ENCODE measurements at regions not wholly inside any gene's neighbourhood (a gene's known extent, or its start where the extent isn't known, plus 50 kb on each side); places are given as distances from the start of the nearest gene placed in this dataset.

- H3K27me3 Mint-ChIP-seq: peaks cover 58% of the 10 kb centered on the region
- H3K4me1 Mint-ChIP-seq (ENCODE audit: low read depth): no peaks in the 10 kb centered on the region
- no peak for DNase-seq
- no peak overlapping the region for H3K27ac Mint-ChIP-seq
- peaks cover under 1% of the 10 kb centered on the region for H3K9me3 Mint-ChIP-seq
- no peaks in the 10 kb centered on the region for H3K36me3 Mint-ChIP-seq (ENCODE audit: low read depth)
- no peak overlapping the region for H3K4me3 Mint-ChIP-seq
These were observed 152.5 kb upstream of the CADM1 start for GRCh38 chr11:115656669-115657068.

- Mint-ChIP-seq H3K27ac (no peak overlapping the region), H3K4me1 (ENCODE audit: low read depth) (no peaks in the 10 kb centered on the region), H3K27me3 (peaks cover 58% of the 10 kb centered on the region), H3K4me3 (no peak overlapping the region), H3K9me3 (peaks cover 4% of the 10 kb centered on the region), H3K36me3 (ENCODE audit: low read depth) (no peaks in the 10 kb centered on the region)
- DNase-seq: no peak
These were observed 151.8 kb upstream of the CADM1 start for GRCh38 chr11:115656041-115656440.

- H3K4me3 Mint-ChIP-seq: no peak overlapping the region
- H3K36me3 Mint-ChIP-seq (ENCODE audit: low read depth): no peaks in the 10 kb centered on the region
- no peaks in the 10 kb centered on the region for H3K4me1 Mint-ChIP-seq (ENCODE audit: low read depth)
- H3K27me3 Mint-ChIP-seq: peaks cover 50% of the 10 kb centered on the region
- no peak overlapping the region for H3K27ac Mint-ChIP-seq
- no peak for DNase-seq
- peaks cover 7% of the 10 kb centered on the region for H3K9me3 Mint-ChIP-seq
These were observed 150.6 kb upstream of the CADM1 start for GRCh38 chr11:115654792-115655191.

GRCh38 chr11:115653926-115654325 lies 149.7 kb upstream of the CADM1 start:
- Mint-ChIP-seq H3K27me3 (peaks cover 43% of the 10 kb centered on the region), H3K4me1 (ENCODE audit: low read depth) (no peaks in the 10 kb centered on the region), H3K9me3 (peaks cover 7% of the 10 kb centered on the region), H3K36me3 (ENCODE audit: low read depth) (no peaks in the 10 kb centered on the region), H3K27ac (no peak overlapping the region), H3K4me3 (no peak overlapping the region)
- no peak for DNase-seq

- Mint-ChIP-seq H3K36me3 (ENCODE audit: low read depth) (no peaks in the 10 kb centered on the region), H3K9me3 (peaks cover 7% of the 10 kb centered on the region), H3K27me3 (peaks cover 35% of the 10 kb centered on the region), H3K4me1 (ENCODE audit: low read depth) (no peaks in the 10 kb centered on the region), H3K4me3 (no peak overlapping the region), H3K27ac (no peak overlapping the region)
- no peak for DNase-seq
These were observed 148.9 kb upstream of the CADM1 start for GRCh38 chr11:115653076-115653475.

GRCh38 chr11:115652496-115652895 lies 148.3 kb upstream of the CADM1 start:
- H3K27ac Mint-ChIP-seq: no peak overlapping the region
- no peak for DNase-seq
- peaks cover 7% of the 10 kb centered on the region for H3K9me3 Mint-ChIP-seq
- peaks cover 34% of the 10 kb centered on the region for H3K27me3 Mint-ChIP-seq
- no peaks in the 10 kb centered on the region for H3K4me1 Mint-ChIP-seq (ENCODE audit: low read depth)
- no peaks in the 10 kb centered on the region for H3K36me3 Mint-ChIP-seq (ENCODE audit: low read depth)
- no peak overlapping the region for H3K4me3 Mint-ChIP-seq

GRCh38 chr11:115652094-115652493 lies 147.9 kb upstream of the CADM1 start:
- Mint-ChIP-seq H3K4me1 (ENCODE audit: low read depth) (no peaks in the 10 kb centered on the region), H3K4me3 (no peak overlapping the region), H3K9me3 (peaks cover 7% of the 10 kb centered on the region), H3K36me3 (ENCODE audit: low read depth) (no peaks in the 10 kb centered on the region), H3K27ac (no peak overlapping the region), H3K27me3 (peaks cover 31% of the 10 kb centered on the region)
- no peak for DNase-seq

GRCh38 chr11:115649461-115649860 lies 145.2 kb upstream of the CADM1 start:
- Mint-ChIP-seq H3K36me3 (ENCODE audit: low read depth) (no peaks in the 10 kb centered on the region), H3K27me3 (peaks cover 35% of the 10 kb centered on the region)

GRCh38 chr11:115645631-115646317 lies 141.6 kb upstream of the CADM1 start:
- H3K4me3 Mint-ChIP-seq: no peak overlapping the region
- H3K36me3 Mint-ChIP-seq (ENCODE audit: low read depth): no peaks in the 10 kb centered on the region
- H3K27me3 Mint-ChIP-seq: peaks cover 25% of the 10 kb centered on the region
- H3K4me1 Mint-ChIP-seq (ENCODE audit: low read depth): no peaks in the 10 kb centered on the region
- DNase-seq: no peak
- peaks cover 3% of the 10 kb centered on the region for H3K9me3 Mint-ChIP-seq
- no peak overlapping the region for H3K27ac Mint-ChIP-seq

More at GRCh38 chr11:115649461-115649860, 145.2 kb upstream of the CADM1 start:
- Mint-ChIP-seq H3K4me3 (no peak overlapping the region), H3K4me1 (ENCODE audit: low read depth) (no peaks in the 10 kb centered on the region), H3K27ac (no peak overlapping the region), H3K9me3 (peaks cover 7% of the 10 kb centered on the region)
- no peak for DNase-seq

- H3K4me3 Mint-ChIP-seq: no peak overlapping the region
- H3K4me1 Mint-ChIP-seq (ENCODE audit: low read depth): no peaks in the 10 kb centered on the region
- H3K27ac Mint-ChIP-seq: no peak overlapping the region
- no peaks in the 10 kb centered on the region for H3K9me3 Mint-ChIP-seq
- H3K36me3 Mint-ChIP-seq (ENCODE audit: low read depth): no peaks in the 10 kb centered on the region
- H3K27me3 Mint-ChIP-seq: peaks cover 21% of the 10 kb centered on the region
- DNase-seq: no peak
These were observed 140.6 kb upstream of the CADM1 start for GRCh38 chr11:115644856-115645255.

- no peaks in the 10 kb centered on the region for H3K9me3 Mint-ChIP-seq
- H3K27me3 Mint-ChIP-seq: peaks cover 25% of the 10 kb centered on the region
These were observed 139.5 kb upstream of the CADM1 start for GRCh38 chr11:115643549-115644270.

GRCh38 chr11:115642660-115643059 lies 138.4 kb upstream of the CADM1 start:
- no peak overlapping the region for H3K4me3 Mint-ChIP-seq
- H3K9me3 Mint-ChIP-seq: no peaks in the 10 kb centered on the region
- no peaks in the 10 kb centered on the region for H3K4me1 Mint-ChIP-seq (ENCODE audit: low read depth)
- DNase-seq: no peak
- no peaks in the 10 kb centered on the region for H3K36me3 Mint-ChIP-seq (ENCODE audit: low read depth)
- H3K27me3 Mint-ChIP-seq: peaks cover 25% of the 10 kb centered on the region
- H3K27ac Mint-ChIP-seq: no peak overlapping the region

More at GRCh38 chr11:115643549-115644270, 139.5 kb upstream of the CADM1 start:
- H3K36me3 Mint-ChIP-seq (ENCODE audit: low read depth): no peaks in the 10 kb centered on the region
- no peak overlapping the region for H3K4me3 Mint-ChIP-seq
- H3K4me1 Mint-ChIP-seq (ENCODE audit: low read depth): no peaks in the 10 kb centered on the region
- no peak for DNase-seq
- no peak overlapping the region for H3K27ac Mint-ChIP-seq

- no peak for DNase-seq
- Mint-ChIP-seq H3K4me1 (ENCODE audit: low read depth) (no peaks in the 10 kb centered on the region), H3K27me3 (peaks cover 5% of the 10 kb centered on the region), H3K4me3 (no peak overlapping the region), H3K36me3 (ENCODE audit: low read depth) (no peaks in the 10 kb centered on the region), H3K27ac (no peak overlapping the region), H3K9me3 (no peaks in the 10 kb centered on the region)
These were observed 133.5 kb upstream of the CADM1 start for GRCh38 chr11:115637599-115638241.

- Mint-ChIP-seq H3K4me3 (no peak overlapping the region), H3K27me3 (peaks cover 4% of the 10 kb centered on the region)
These were observed 132.7 kb upstream of the CADM1 start for GRCh38 chr11:115636753-115637527.

More at GRCh38 chr11:115636753-115637527, 132.7 kb upstream of the CADM1 start:
- no peaks in the 10 kb centered on the region for H3K4me1 Mint-ChIP-seq (ENCODE audit: low read depth)
- H3K27ac Mint-ChIP-seq: no peak overlapping the region
- H3K9me3 Mint-ChIP-seq: no peaks in the 10 kb centered on the region
- no peak for DNase-seq
- no peaks in the 10 kb centered on the region for H3K36me3 Mint-ChIP-seq (ENCODE audit: low read depth)

All from activated T-cell treated with anti-CD3 and anti-CD28 coated beads, Interleukin-2, amount 50 U/mL, for 24 hours (primary cell).